ENCODE measurements at regions not wholly inside any gene's neighbourhood (a gene's known extent, or its start where the extent isn't known, plus 50 kb on each side); places are given as distances from the start of the nearest gene placed in this dataset.

- DNase-seq = no peak
Observed at GRCh38 chr10:108454224-108454623, 1289.7 kb upstream of the SORCS1 start.

DNA sequence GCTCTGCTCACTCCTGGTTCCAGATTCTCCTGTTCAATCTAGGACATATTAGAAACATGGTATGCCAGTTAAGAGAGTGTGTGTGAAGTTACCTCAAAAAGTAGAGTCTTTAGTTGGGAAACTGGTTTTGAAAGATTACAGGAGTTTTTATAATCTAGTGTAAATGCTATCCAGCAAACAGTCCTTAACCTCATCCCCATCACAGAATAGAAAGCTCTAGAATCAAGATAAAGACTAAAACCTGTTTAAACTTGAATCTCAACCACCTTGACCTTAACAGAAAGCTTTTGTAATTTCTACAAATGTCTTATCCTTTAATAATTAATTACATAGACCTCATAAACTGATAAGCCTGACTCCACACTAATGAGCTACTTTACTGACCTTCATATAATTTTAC, 1288.7 kb upstream of the SORCS1 start:
- DNase-seq = no peak

DNA sequence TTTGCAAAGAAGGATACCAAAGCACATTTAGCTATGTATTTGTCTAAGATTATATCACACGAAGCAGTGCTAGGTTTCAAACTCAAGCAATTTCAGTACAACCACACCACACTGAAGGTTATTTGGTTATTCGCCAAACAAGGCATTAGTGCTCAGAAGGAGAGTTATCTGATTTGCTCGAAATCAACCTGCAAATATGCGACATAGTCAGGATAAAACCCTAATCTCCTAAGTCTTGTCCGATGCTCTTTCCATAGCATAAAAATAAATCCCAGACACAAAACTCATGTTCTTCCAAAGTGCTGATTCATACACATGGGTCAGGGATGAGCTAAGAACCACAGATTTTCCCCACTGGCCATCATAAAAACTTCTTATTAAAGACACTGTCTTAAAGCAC, 1288.0 kb upstream of the SORCS1 start:
- no peak for DNase-seq

GRCh38 chr10:108450280-108450679, 1285.8 kb upstream of the SORCS1 start:
- no peak for DNase-seq

DNA sequence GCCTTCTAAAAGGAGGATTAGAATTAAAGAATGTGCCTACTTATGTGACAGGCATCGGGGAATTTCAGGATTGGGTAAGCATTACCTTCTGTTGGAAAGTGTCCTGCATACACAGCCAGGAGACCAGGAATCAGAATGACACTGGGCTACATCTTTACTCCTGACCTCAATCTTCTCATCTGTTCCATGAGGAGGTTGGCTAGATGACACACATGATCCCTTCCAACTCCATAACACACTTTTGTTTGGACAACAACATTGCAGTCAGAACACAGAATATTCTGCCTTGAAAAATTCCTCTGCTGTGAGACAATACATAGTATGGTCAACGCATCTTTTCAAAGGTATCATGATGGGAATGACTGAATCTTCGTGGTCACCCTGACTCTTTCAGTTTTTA, 1281.2 kb upstream of the SORCS1 start:
- no peak for DNase-seq

- DNase-seq = no peak
Observed at GRCh38 chr10:108443636-108444035, 1279.1 kb upstream of the SORCS1 start.

DNA sequence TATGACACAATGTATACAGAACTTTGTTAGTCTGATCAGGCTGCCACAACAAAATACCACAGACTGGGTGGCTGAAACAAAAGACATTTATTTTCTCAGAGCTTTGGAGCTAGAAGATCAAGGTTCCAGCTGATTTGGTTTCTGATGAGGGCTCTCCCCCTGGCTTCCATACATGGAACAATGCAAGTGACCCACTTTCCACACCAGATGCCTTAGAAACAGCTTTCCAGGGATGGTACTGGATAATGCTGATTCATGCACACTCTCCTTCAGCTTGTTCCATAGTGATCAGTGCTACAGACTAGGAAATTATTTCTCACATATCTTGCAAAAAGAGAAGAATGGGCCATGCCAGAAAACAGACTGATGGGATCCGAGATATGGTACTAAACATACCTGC, 1274.9 kb upstream of the SORCS1 start:
- no peak for DNase-seq

DNA sequence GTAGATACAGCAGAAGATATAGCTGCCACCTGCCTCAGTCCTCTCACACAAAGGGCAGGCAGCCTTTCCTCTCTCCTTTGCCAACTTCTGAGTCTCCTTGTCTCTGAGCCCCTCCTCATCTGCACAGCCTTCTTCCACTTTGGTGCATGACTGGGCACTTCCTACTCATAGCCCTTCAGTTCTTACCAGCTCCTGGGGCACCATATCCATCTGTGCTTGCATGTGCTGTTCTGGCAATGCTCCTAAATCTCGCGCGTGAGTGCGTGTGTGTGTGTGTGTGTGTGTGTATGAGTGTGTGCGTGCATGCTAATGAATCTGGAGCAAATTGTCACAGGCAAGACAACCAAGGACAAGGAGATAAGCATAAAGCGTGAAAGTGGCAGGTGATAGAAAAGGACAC, 1271.6 kb upstream of the SORCS1 start:
- DNase-seq = no peak

DNA sequence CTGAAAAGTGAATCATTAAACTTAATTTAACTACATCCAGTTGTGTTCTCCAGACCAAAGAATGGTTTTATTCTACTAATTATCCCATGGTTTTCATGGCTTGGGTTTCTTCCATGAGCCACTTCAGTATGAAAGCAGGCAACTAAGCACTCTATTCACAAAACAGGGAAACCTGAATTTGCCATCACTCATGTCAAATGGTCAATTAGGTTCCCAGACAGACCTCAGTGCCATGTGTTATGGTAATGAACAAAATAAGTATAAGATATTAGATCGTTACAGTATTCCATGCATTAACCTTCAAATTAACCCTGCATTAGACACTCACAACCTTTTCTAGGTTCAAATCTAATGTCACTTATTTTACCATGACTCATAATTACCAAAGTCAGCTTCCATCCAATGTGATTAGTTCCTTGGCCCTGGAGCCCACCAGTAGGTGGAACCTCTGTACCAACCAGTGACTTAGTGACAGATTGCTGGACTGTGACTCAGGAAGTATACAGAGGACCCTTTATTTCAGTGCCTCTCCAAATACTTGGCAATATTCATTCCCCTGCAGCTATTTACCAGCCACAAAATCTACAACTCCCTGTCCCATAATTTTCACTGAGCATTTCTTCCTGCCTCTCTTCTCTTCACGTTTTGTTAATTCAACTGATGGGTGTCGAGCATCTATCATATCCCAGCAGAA, 1270.2 kb upstream of the SORCS1 start:
- no peak for DNase-seq

DNA sequence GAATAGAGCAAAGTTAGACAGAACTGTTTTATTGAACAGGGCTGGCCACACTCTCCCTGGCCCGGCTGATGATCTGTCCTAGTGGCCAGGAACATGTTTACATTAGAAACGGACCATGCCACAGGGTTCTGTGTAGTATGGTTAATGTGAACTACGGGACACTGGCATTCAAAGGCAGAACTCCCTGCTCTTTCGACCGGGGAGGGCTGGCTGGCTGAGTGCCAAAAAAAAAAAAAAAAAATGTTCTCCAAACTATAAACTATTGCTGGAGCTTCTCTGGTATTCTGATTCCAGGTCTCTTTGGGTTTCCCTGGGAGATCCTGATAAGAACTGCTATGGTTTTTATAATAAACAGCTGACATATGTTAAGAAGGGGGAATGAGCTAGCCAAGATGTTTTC, 1262.6 kb upstream of the SORCS1 start:
- no peak for DNase-seq

- DNase-seq = no peak
Observed at GRCh38 chr10:108425283-108425964, 1260.9 kb upstream of the SORCS1 start.

DNA sequence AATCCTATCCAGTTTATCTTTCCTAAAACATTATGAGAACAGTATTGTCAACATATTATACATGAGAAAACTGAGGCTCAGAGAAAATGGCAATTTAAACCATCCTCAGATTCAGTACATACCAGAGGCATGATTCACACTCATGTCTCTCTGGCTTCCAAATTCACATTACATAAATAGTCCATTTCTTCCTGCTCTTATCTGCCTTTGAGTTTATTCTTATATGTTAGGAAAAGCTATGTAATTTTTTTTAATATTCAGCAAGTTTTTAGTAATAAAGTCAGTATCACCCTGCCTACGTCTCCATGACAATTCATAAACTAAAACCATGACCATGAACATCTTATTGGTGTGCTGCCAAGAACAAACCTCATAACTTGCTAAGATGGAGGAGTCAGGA, 1260.2 kb upstream of the SORCS1 start:
- no peak for DNase-seq

- no peak for DNase-seq
Observed at GRCh38 chr10:108422286-108422685, 1257.8 kb upstream of the SORCS1 start.

- DNase-seq = no peak
Observed at GRCh38 chr10:108421266-108421665, 1256.8 kb upstream of the SORCS1 start.

GRCh38 chr10:108413954-108414353, 1249.4 kb upstream of the SORCS1 start:
- DNase-seq = no peak

- DNase-seq = no peak
Observed at GRCh38 chr10:108412323-108412722, 1247.8 kb upstream of the SORCS1 start.

GRCh38 chr10:108411894-108412293, 1247.4 kb upstream of the SORCS1 start:
- no peak for DNase-seq

- DNase-seq = no peak
Observed at GRCh38 chr10:108411206-108411605, 1246.7 kb upstream of the SORCS1 start.

- no peak for DNase-seq
Observed at GRCh38 chr10:108410236-108410635, 1245.7 kb upstream of the SORCS1 start.

DNA sequence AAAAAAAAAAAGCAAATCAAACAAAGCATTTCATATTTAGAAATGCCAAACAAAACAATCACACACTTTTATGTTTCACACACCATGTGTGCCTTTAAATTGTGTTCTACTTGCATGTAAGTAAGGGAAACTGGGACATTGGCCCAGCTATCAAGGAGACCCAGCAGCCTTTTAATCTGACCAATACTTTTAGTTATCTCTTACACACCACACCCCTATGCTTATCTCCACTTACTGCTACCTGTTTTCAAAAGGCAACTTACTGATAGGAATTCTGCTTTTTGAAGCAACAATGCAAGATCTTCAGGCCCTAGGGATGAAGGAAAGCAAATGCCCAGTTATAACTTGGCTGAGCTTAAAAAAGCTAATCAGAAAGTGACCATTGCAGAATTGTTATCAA, 1244.8 kb upstream of the SORCS1 start:
- no peak for DNase-seq

GRCh38 chr10:108404155-108404554, 1239.6 kb upstream of the SORCS1 start:
- DNase-seq = no peak

DNA sequence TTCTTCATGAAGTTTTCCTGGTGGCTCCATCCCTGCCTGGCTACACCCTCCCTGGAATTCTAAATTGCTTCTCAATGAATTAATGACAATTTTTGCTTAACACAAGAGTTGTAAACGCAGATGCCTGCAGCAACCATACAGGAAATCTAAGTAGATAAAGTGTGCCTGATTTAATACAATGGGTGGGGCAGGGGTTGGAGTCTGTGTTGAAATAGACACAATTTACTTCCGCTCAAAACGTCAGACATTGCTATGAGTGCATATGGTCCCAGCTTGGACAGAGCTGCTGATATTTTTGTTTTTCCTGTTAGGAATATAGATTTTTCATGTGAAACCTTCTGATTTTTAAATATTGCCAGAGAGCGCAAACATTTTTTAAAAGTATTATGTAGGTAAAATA, 1235.0 kb upstream of the SORCS1 start:
- DNase-seq = no peak

GRCh38 chr10:108393089-108393488, 1228.6 kb upstream of the SORCS1 start:
- no peak for DNase-seq

- DNase-seq = no peak
Observed at GRCh38 chr10:108392286-108392685, 1227.8 kb upstream of the SORCS1 start.

DNA sequence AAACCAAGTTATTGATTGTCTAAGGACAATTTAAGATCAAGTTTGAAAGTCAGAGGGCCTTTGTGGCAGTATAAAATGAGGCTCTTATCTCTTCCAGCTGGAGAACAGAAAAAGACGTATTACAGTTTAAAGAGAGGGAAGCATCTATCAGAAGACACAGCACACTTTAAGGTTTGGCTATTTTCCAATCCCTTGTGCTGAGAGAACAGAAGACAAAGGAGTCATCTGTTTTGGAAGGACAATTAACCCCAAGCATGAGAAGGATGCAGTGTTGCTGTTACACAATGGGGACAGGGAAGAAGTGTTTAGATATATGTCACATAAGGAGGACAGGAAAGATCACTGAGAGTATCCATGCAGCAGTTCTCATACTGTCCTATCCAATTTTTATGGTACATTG, 1224.2 kb upstream of the SORCS1 start:
- no peak for DNase-seq

Measured in stimulated activated CD4-positive, alpha-beta T cell treated with anti-CD3 and anti-CD28 coated beads, Interleukin-2, amount 100 ng/mL, for 24 hours (primary cell).